ENCODE measurements at regions not wholly inside any gene's neighbourhood (a gene's known extent, or its start where the extent isn't known, plus 50 kb on each side); places are given as distances from the start of the nearest gene placed in this dataset.

DNA sequence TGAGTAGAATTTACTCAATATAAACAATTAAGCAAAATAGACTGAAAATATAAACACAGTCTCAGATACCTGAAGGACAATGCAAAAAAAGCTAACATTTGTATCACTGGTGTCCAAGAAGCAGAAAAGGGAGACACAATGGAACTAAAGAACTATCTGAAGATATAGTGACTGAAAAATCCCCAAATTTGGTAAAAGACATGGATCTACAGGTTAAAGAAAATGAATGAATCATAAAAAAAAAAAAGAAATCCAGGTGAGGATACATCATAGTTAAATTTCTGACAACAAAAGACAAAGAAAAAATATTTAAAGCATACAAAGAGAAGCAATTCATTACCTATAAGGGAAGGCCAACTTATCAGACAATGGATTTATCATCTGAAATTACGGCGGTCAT lies 114.7 kb upstream of the PPP1R3A start:
- Histone ChIP-seq H3K36me3 (no peaks in the 10 kb centered on the region), H3K9me3 (no peaks in the 10 kb centered on the region), H3K4me1 (no peaks in the 10 kb centered on the region), H3K27ac (no peak overlapping the region), H3K4me3 (replicated peaks in 1 of 3) (no peak overlapping the region), H3K27me3 (no peaks in the 10 kb centered on the region)
- no peak for DNase-seq
- TF ChIP-seq, protein P1, sequence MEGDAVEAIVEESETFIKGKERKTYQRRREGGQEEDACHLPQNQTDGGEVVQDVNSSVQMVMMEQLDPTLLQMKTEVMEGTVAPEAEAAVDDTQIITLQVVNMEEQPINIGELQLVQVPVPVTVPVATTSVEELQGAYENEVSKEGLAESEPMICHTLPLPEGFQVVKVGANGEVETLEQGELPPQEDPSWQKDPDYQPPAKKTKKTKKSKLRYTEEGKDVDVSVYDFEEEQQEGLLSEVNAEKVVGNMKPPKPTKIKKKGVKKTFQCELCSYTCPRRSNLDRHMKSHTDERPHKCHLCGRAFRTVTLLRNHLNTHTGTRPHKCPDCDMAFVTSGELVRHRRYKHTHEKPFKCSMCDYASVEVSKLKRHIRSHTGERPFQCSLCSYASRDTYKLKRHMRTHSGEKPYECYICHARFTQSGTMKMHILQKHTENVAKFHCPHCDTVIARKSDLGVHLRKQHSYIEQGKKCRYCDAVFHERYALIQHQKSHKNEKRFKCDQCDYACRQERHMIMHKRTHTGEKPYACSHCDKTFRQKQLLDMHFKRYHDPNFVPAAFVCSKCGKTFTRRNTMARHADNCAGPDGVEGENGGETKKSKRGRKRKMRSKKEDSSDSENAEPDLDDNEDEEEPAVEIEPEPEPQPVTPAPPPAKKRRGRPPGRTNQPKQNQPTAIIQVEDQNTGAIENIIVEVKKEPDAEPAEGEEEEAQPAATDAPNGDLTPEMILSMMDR (IDR thresholded peaks at IDR 0.05) = no peak
- TF ChIP-seq POLR2A (IDR thresholded peaks at IDR 0.05) = no peak
- 95% methylated on average over 2 of the region's 2 CpGs for WGBS, 2 donors
- intact Hi-C loops (cut with DNase I) = no loop called here

DNA sequence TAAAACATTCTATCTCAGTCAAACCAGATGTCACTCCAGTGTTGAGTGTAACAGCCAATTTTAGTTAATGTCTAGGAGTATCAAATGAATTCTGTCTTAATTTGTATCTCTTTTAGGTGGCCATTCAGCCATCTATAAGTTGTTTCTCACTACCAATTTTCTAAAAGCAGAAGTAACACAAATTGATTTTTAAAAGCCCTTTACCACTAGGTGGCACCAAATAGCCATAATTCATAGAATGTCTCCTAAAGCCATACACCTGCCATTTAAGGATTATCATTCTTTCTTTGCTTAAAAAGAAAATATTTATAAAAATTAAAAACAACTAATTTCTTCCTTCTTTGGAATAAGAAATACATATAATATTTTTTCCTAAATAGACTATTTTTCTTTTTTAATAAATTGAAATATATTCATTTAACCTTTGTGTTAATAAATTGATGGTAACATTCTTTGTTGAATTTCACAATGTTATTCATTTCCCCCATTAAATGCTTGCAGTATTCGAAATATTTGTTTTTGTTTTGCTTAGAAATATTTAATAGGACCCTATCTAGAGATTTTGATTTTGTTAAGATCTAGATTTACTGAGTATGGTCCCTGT lies 107.8 kb upstream of the PPP1R3A start:
- Histone ChIP-seq H3K4me3 (replicated peaks in 1 of 3) (no peak overlapping the region), H3K27me3 (no peaks in the 10 kb centered on the region), H3K9me3 (no peaks in the 10 kb centered on the region), H3K27ac (no peak overlapping the region), H3K36me3 (no peaks in the 10 kb centered on the region), H3K4me1 (no peaks in the 10 kb centered on the region)
- no peak for DNase-seq
- intact Hi-C loops (cut with DNase I) = no loop called here
- TF ChIP-seq, protein P1 (IDR thresholded peaks at IDR 0.05) = peak; percentile 13 to 66 (median 40)
- TF ChIP-seq POLR2A (IDR thresholded peaks at IDR 0.05) = no peak
- 0 to 1% methylated on average over 1 of the region's 1 CpG for WGBS, 2 donors

DNA sequence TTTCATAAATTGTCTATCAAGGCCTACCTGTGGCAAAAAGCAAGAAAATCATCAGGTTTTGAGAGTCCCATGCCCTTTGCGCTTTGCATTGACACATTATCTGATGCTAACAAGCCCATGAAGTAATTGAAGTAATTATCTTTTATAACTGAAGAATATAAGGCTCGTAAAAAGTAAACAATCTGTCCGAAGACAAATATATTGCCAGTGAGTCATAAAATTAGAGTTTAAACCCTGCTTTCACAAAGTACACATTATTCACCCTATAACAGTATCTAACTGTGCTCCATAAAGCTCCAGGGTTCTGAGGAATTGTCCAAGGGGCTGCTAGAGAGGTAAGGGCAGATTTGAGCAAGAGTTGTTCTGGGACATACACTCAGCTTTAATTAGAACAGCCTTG lies 102.3 kb upstream of the PPP1R3A start:
- no peaks in the 10 kb centered on the region for H3K9me3 ChIP-seq
- 92 to 95% methylated on average over 3 of the region's 3 CpGs for WGBS, 2 donors
- H3K27ac ChIP-seq = no peak overlapping the region
- no peak for TF ChIP-seq POLR2A (IDR thresholded peaks at IDR 0.05)
- TF ChIP-seq, protein P1 (IDR thresholded peaks at IDR 0.05) = no peak
- H3K27me3 ChIP-seq = no peaks in the 10 kb centered on the region
- no peak overlapping the region for H3K4me3 ChIP-seq (replicated peaks in 1 of 3)
- H3K36me3 ChIP-seq = no peaks in the 10 kb centered on the region
- no peaks in the 10 kb centered on the region for H3K4me1 ChIP-seq
- no peak for DNase-seq
- intact Hi-C loops (cut with DNase I) = no loop called here

DNA sequence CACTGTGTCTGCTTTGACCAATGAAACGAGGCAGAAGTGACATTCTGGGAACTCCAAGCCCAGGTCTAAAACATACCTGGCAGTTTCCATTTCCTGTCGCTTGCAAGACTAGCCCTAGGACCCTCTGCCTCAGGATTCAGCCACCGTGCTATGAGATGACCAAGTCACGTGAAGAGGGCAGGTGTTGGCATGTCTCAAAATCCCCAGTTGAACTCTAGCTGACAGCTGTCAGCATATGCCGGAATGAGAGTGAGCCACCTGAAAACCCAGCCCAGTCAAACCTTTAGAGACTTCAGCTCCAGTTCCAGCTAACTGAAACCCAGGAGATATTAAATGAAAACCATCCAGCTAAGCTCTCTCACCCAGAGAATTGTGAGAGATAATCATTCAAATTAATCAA lies 89.9 kb upstream of the PPP1R3A start:
- H3K4me1 ChIP-seq = no peaks in the 10 kb centered on the region
- no peak for DNase-seq
- no peaks in the 10 kb centered on the region for H3K27me3 ChIP-seq
- H3K27ac ChIP-seq = no peak overlapping the region
- no peak overlapping the region for H3K4me3 ChIP-seq (replicated peaks in 1 of 3)
- TF ChIP-seq, protein P1 (IDR thresholded peaks at IDR 0.05) = no peak
- TF ChIP-seq POLR2A (IDR thresholded peaks at IDR 0.05) = no peak
- intact Hi-C loops (cut with DNase I) = no loop called here
- 81 to 92% methylated on average over 5 of the region's 5 CpGs for WGBS, 2 donors
- no peaks in the 10 kb centered on the region for H3K9me3 ChIP-seq
- no peaks in the 10 kb centered on the region for H3K36me3 ChIP-seq

DNA sequence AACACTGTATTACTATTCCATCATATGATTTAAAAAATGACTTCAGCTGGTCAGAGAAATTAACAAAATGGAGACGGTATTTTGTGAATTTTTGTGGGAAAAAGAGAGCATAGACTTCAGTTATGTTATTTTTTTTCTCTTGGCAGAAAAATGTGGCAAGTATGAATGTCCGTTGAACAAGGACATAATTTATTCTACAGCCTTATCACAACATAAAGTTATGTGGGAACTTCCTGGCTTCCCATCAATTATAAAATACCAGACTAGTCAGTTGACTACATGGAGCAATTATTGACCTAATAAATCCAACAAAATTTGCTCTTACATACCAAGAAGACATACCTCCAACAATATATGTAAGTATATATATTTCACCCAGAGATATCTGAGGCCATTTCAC lies 88.6 kb upstream of the PPP1R3A start:
- DNase-seq = no peak
- 61 to 72% methylated on average over 2 of the region's 2 CpGs for WGBS, 2 donors
- H3K36me3 ChIP-seq = no peaks in the 10 kb centered on the region
- no peaks in the 10 kb centered on the region for H3K4me1 ChIP-seq
- intact Hi-C loops (cut with DNase I) = no loop called here
- TF ChIP-seq POLR2A (IDR thresholded peaks at IDR 0.05) = no peak
- TF ChIP-seq, protein P1 (IDR thresholded peaks at IDR 0.05) = no peak
- no peaks in the 10 kb centered on the region for H3K27me3 ChIP-seq
- H3K4me3 ChIP-seq (replicated peaks in 1 of 3) = no peak overlapping the region
- no peak overlapping the region for H3K27ac ChIP-seq
- no peaks in the 10 kb centered on the region for H3K9me3 ChIP-seq
